Uterus (tissue), 3 donors: ENCODE measurements at regions not wholly inside any gene's neighbourhood (a gene's known extent, or its start where the extent isn't known, plus 50 kb on each side); places are given as distances from the start of the nearest gene placed in this dataset.

Experiments
- DNase-seq, 2 donors: peaks; one replicate each; pipeline ENCODE4 v3.0.0-alpha.2; 2019 to 2020
- H3K27ac ChIP-seq, 2 donors: fragments of 200-600 bp; sonication (generic); 1 replicate in 1 of 2; 2 replicates in 1 of 2; pipeline ENCODE4 v1.5.1; 2016 to 2018
- H3K27me3 ChIP-seq, 2 donors: fragments of 200-600 bp; sonication (generic); one replicate each; pipeline ENCODE4 v1.5.1; 2018 to 2019; ENCODE audit warnings: control low read depth in 1 of 2
- H3K36me3 ChIP-seq, 2 donors: fragments of 200-600 bp; sonication (generic); one replicate each; pipeline ENCODE4 v1.5.1; 2019; ENCODE audit warnings: control low read depth in 1 of 2
- H3K4me1 ChIP-seq, 2 donors: fragments of 200-600 bp; sonication (generic); one replicate each; pipeline ENCODE4 v1.5.1; 2018 to 2019; ENCODE audit warnings: control low read depth in 1 of 2
- H3K4me3 ChIP-seq, 2 donors: fragments of 200-600 bp; sonication (generic); 1 replicate in 1 of 2; 2 replicates in 1 of 2; pipeline ENCODE4 v1.5.1; 2018 to 2019; ENCODE audit warnings: mild to moderate bottlenecking in 1 of 2
- H3K9me3 ChIP-seq, 2 donors: fragments of 200-600 bp; sonication (generic); one replicate each; pipeline ENCODE4 v1.5.1; 2019; ENCODE audit warnings: control low read depth in 1 of 2
- CTCF ChIP-seq, 4 experiments: fragments of 200-600 bp in 2 of 4; fragments of 450-650 bp in 2 of 4; sonication (generic) in 2 of 4; IDR thresholded peaks; one replicate each; pipeline ENCODE4 v1.5.1; 2016 to 2019; ENCODE audit warnings: antibody characterized with exemption in 4 of 4, mild to moderate bottlenecking in 2 of 4, moderate library complexity in 1 of 4
- POLR2A ChIP-seq, 2 donors: fragments of 450-650 bp; IDR thresholded peaks; one replicate each; pipeline ENCODE4 v1.6.1; 2016; ENCODE audit warnings: antibody characterized with exemption in 2 of 2, mild to moderate bottlenecking in 1 of 2, moderate library complexity in 1 of 2
- intact Hi-C: fragments of 100-400 bp; cut with DNase I; formaldehyde crosslinking; loops from one replicate; pipeline ENCODE4 v1.15.1; 2023; ENCODE audit warnings: low total_unique reads
- donor health status: DM: yes; HTN: yes; CAD: no.

- Histone ChIP-seq H3K36me3 (no peaks in the 10 kb centered on the region), H3K4me1 (no peaks in the 10 kb centered on the region), H3K27me3 (no peaks in the 10 kb centered on the region), H3K27ac (no peak overlapping the region), H3K9me3 (no peaks in the 10 kb centered on the region), H3K4me3 (no peak overlapping the region)
- no peak for DNase-seq
- intact Hi-C loops, result no loop called here
- TF ChIP-seq POLR2A (IDR thresholded peaks at IDR 0.05) (no peak), CTCF (IDR thresholded peaks at IDR 0.05) (no peak)
These were observed 382.3 kb upstream of the LRRC7 start for GRCh38 chr1:69185378-69185777.

GRCh38 chr1:69191335-69191734 is 376.4 kb upstream of the LRRC7 start:
- Histone ChIP-seq H3K4me3 (no peak overlapping the region), H3K4me1 (no peaks in the 10 kb centered on the region), H3K36me3 (no peaks in the 10 kb centered on the region), H3K27me3 (no peaks in the 10 kb centered on the region), H3K27ac (no peak overlapping the region), H3K9me3 (no peaks in the 10 kb centered on the region)
- intact Hi-C loops, result no loop called here
- DNase-seq, result no peak
- no peak for TF ChIP-seq POLR2A (IDR thresholded peaks at IDR 0.05)
- TF ChIP-seq CTCF (IDR thresholded peaks at IDR 0.05), result no peak

GRCh38 chr1:69195136-69195535 is 372.6 kb upstream of the LRRC7 start:
- TF ChIP-seq CTCF (IDR thresholded peaks at IDR 0.05) (no peak), POLR2A (IDR thresholded peaks at IDR 0.05) (no peak)
- DNase-seq, result no peak
- intact Hi-C loops, result no loop called here

GRCh38 chr1:69196071-69196470 is 371.7 kb upstream of the LRRC7 start:
- H3K4me3 ChIP-seq, result no peak overlapping the region
- H3K4me1 ChIP-seq, result no peaks in the 10 kb centered on the region
- no peak overlapping the region for H3K27ac ChIP-seq
- intact Hi-C loops, result no loop called here
- H3K27me3 ChIP-seq, result no peaks in the 10 kb centered on the region
- no peaks in the 10 kb centered on the region for H3K36me3 ChIP-seq
- no peak for DNase-seq
- H3K9me3 ChIP-seq, result no peaks in the 10 kb centered on the region
- TF ChIP-seq POLR2A (IDR thresholded peaks at IDR 0.05), result no peak
- TF ChIP-seq CTCF (IDR thresholded peaks at IDR 0.05), result no peak

More at GRCh38 chr1:69195136-69195535, 372.6 kb upstream of the LRRC7 start:
- H3K36me3 ChIP-seq, result no peaks in the 10 kb centered on the region
- H3K9me3 ChIP-seq, result no peaks in the 10 kb centered on the region
- no peaks in the 10 kb centered on the region for H3K4me1 ChIP-seq
- no peak overlapping the region for H3K27ac ChIP-seq
- H3K27me3 ChIP-seq, result no peaks in the 10 kb centered on the region
- H3K4me3 ChIP-seq, result no peak overlapping the region

- Histone ChIP-seq H3K27me3 (no peaks in the 10 kb centered on the region), H3K4me3 (no peak overlapping the region), H3K36me3 (no peaks in the 10 kb centered on the region), H3K27ac (no peak overlapping the region), H3K9me3 (no peaks in the 10 kb centered on the region), H3K4me1 (no peaks in the 10 kb centered on the region)
- TF ChIP-seq CTCF (IDR thresholded peaks at IDR 0.05) (no peak), POLR2A (IDR thresholded peaks at IDR 0.05) (no peak)
- intact Hi-C loops, result no loop called here
- DNase-seq, result no peak
These were observed 369.9 kb upstream of the LRRC7 start for GRCh38 chr1:69197816-69198215.
